ENCODE measurements at regions not wholly inside any gene's neighbourhood (a gene's known extent, or its start where the extent isn't known, plus 50 kb on each side); places are given as distances from the start of the nearest gene placed in this dataset.
"Not testable (repeated sequence)": the region's sequence is repeated elsewhere in the genome, so short reads cannot be mapped to it uniquely, and the experiment has no call there.

- no peak for DNase-seq
These were observed 167.4 kb downstream of the QRSL1 start for GRCh38 chr6:106796781-106797180.

- DNase-seq, result no peak
These were observed 164.8 kb downstream of the QRSL1 start for GRCh38 chr6:106794129-106794528.

GRCh38 chr6:106792536-106793236 is 163.3 kb downstream of the QRSL1 start:
- no peak for DNase-seq

GRCh38 chr6:106790935-106791334 is 161.6 kb downstream of the QRSL1 start:
- no peak for DNase-seq

GRCh38 chr6:106790149-106790770 is 160.9 kb downstream of the QRSL1 start:
- no peak for DNase-seq

GRCh38 chr6:106789428-106790148 is 160.2 kb downstream of the QRSL1 start:
- DNase-seq, result no peak

GRCh38 chr6:106788761-106789160 is 159.4 kb downstream of the QRSL1 start:
- DNase-seq, result no peak

GRCh38 chr6:106787327-106788196 is 158.2 kb downstream of the QRSL1 start:
- no peak for DNase-seq

- DNase-seq, result no peak
These were observed 155.9 kb downstream of the QRSL1 start for GRCh38 chr6:106785298-106785697.

GRCh38 chr6:106783640-106784566 is 154.5 kb downstream of the QRSL1 start:
- no peak for DNase-seq

- DNase-seq, result no peak
These were observed 153.3 kb downstream of the QRSL1 start for GRCh38 chr6:106782536-106783285.

GRCh38 chr6:106779552-106779951 is 150.2 kb downstream of the QRSL1 start:
- DNase-seq, result not testable (repeated sequence)

GRCh38 chr6:106778943-106779342 is 149.6 kb downstream of the QRSL1 start:
- DNase-seq, result no peak

- DNase-seq, result no peak
These were observed 144.7 kb downstream of the QRSL1 start for GRCh38 chr6:106773996-106774629.

- no peak for DNase-seq
These were observed 144.1 kb downstream of the QRSL1 start for GRCh38 chr6:106773522-106773921.

- DNase-seq, result no peak
These were observed 143.1 kb downstream of the QRSL1 start for GRCh38 chr6:106772270-106773142.

- no peak for DNase-seq
These were observed 142.4 kb downstream of the QRSL1 start for GRCh38 chr6:106771822-106772221.

GRCh38 chr6:106770663-106771062 is 141.3 kb downstream of the QRSL1 start:
- no peak for DNase-seq

- DNase-seq, result no peak
These were observed 140.7 kb downstream of the QRSL1 start for GRCh38 chr6:106770081-106770480.

- no peak for DNase-seq
These were observed 137.9 kb downstream of the QRSL1 start for GRCh38 chr6:106767271-106767670.
